DND-41 (cell line): ENCODE measurements at regions not wholly inside any gene's neighbourhood (a gene's known extent, or its start where the extent isn't known, plus 50 kb on each side); places are given as distances from the start of the nearest gene placed in this dataset.

Experiments
- ATAC-seq: fragments of 200-7000 bp; cut with Tn5 transposase; 3 replicates; pipeline ENCODE4 v1.9.1; 2021; ENCODE audit warnings: low read depth; ENCODE audit not compliant: insufficient read depth
- DNase-seq: peaks from one replicate; pipeline ENCODE4 v3.0.0-alpha.2; 2020
- H2AFZ ChIP-seq: 2 replicates; pipeline ENCODE4 v1.6.0; 2012; ENCODE audit warnings: low read depth, low read length
- H3K27ac ChIP-seq: 2 replicates; pipeline ENCODE4 v1.5.1; 2012; ENCODE audit warnings: low read length, inconsistent platforms
- H3K27me3 ChIP-seq: fragments of 200-600 bp; sonication (generic); 2 replicates; pipeline ENCODE4 v1.6.0; 2012; ENCODE audit warnings: low read length, mild to moderate bottlenecking, inconsistent platforms; ENCODE audit not compliant: insufficient read depth, poor library complexity
- H3K36me3 ChIP-seq: 2 replicates; pipeline ENCODE4 v1.5.1; 2012; ENCODE audit warnings: low read length, inconsistent platforms; ENCODE audit not compliant: insufficient read depth
- H3K4me1 ChIP-seq: 2 replicates; pipeline ENCODE4 v1.5.1; 2012; ENCODE audit warnings: mild to moderate bottlenecking, low read length; ENCODE audit not compliant: insufficient read depth
- H3K4me2 ChIP-seq: 2 replicates; pipeline ENCODE4 v1.6.0; 2012; ENCODE audit warnings: mild to moderate bottlenecking, moderate library complexity, low read length, inconsistent platforms; ENCODE audit not compliant: insufficient read depth
- H3K4me3 ChIP-seq, 2 experiments: fragments of 200-600 bp in 1 of 2; shearing (Covaris generic) in 1 of 2; 2 replicates each; pipeline ENCODE4 v1.5.1; 2012 to 2016; ENCODE audit warnings: inconsistent platforms in 2 of 2, low read length in 2 of 2, mild to moderate bottlenecking in 2 of 2, low read depth in 1 of 2, moderate library complexity in 1 of 2
- H3K79me2 ChIP-seq: 2 replicates; pipeline ENCODE4 v1.6.0; 2012; ENCODE audit warnings: low read length, inconsistent platforms; ENCODE audit not compliant: insufficient read depth
- H3K9ac ChIP-seq: 2 replicates; pipeline ENCODE4 v1.6.0; 2012; ENCODE audit warnings: low read depth, mild to moderate bottlenecking, inconsistent platforms, low read length, moderate library complexity
- H3K9me3 ChIP-seq: 2 replicates; pipeline ENCODE4 v1.5.1; 2012; ENCODE audit warnings: low read length, moderate library complexity, mild to moderate bottlenecking, inconsistent platforms; ENCODE audit not compliant: insufficient read depth, severe bottlenecking
- H4K20me1 ChIP-seq: 2 replicates; pipeline ENCODE4 v1.6.0; 2012; ENCODE audit warnings: low read length; ENCODE audit not compliant: insufficient read depth
- EZH2 ChIP-seq: IDR thresholded peaks from 3 replicates; pipeline ENCODE4 v1.6.1; 2012; ENCODE audit warnings: borderline replicate concordance, low read depth, mild to moderate bottlenecking, moderate library complexity, low read length, inconsistent platforms; ENCODE audit not compliant: severe bottlenecking
- TF ChIP-seq, protein P1 (sequence below): IDR thresholded peaks from 2 replicates; pipeline ENCODE4 v1.5.1; 2012; ENCODE audit warnings: borderline replicate concordance, low read length, moderate library complexity, mild to moderate bottlenecking; ENCODE audit not compliant: poor library complexity, severe bottlenecking; ENCODE audit errors: extremely low read depth

DNA sequence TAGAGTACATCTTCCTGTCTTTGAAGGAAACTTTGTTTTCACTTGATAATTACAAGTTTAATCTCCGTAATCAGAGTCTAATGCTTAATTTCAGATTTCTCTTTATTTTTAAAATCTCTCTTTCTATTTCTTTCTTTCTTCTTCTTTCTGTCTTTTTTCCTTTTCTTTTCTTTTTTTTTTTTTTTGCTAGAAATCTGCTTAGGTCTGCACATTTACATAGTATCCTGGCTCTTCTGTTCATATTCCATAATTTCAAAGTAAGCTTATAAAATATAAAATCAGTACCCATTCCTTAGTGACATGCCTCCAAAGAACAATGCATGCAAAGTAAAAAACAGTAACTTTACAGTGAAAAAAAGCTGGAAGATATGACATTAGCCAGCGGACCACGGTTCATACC lies 601.7 kb upstream of the VSTM2A start:
- Histone ChIP-seq H4K20me1 (no peaks in the 10 kb centered on the region), H2AFZ (no peak overlapping the region), H3K4me3 (no peak overlapping the region), H3K27ac (no peak overlapping the region), H3K36me3 (no peaks in the 10 kb centered on the region), H3K4me1 (no peaks in the 10 kb centered on the region), H3K9me3 (no peaks in the 10 kb centered on the region), H3K4me2 (no peak overlapping the region), H3K27me3 (no peaks in the 10 kb centered on the region), H3K9ac (no peak overlapping the region), H3K79me2 (no peaks in the 10 kb centered on the region)
- no peak for TF ChIP-seq EZH2
- TF ChIP-seq, protein P1, sequence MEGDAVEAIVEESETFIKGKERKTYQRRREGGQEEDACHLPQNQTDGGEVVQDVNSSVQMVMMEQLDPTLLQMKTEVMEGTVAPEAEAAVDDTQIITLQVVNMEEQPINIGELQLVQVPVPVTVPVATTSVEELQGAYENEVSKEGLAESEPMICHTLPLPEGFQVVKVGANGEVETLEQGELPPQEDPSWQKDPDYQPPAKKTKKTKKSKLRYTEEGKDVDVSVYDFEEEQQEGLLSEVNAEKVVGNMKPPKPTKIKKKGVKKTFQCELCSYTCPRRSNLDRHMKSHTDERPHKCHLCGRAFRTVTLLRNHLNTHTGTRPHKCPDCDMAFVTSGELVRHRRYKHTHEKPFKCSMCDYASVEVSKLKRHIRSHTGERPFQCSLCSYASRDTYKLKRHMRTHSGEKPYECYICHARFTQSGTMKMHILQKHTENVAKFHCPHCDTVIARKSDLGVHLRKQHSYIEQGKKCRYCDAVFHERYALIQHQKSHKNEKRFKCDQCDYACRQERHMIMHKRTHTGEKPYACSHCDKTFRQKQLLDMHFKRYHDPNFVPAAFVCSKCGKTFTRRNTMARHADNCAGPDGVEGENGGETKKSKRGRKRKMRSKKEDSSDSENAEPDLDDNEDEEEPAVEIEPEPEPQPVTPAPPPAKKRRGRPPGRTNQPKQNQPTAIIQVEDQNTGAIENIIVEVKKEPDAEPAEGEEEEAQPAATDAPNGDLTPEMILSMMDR: no peak
- ATAC-seq: no peak
- DNase-seq: no peak

DNA sequence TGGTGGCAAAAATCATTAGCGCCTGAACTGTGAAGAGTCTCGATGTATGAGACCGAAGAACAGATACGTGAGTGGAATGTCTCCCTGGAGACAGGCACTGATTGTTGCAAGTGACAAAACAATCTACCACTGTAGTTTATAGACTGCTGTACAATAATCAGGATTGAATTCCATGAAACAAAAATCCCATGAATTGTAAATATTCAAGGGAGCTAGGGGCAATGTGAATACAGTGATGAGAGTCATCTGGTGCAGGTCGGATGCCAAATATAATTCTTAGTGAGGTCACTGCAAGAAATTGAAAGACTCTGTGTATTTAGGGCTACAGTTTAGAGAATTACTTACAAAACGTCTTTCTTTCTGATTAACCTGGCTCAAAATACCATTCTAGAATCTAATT lies 594.4 kb upstream of the VSTM2A start:
- TF ChIP-seq, protein P1: no peak
- TF ChIP-seq EZH2: no peak
- Histone ChIP-seq H2AFZ (no peak overlapping the region), H3K36me3 (no peaks in the 10 kb centered on the region), H3K4me1 (no peaks in the 10 kb centered on the region), H3K4me2 (no peak overlapping the region), H3K9me3 (no peaks in the 10 kb centered on the region), H3K9ac (no peak overlapping the region), H3K27me3 (no peaks in the 10 kb centered on the region), H3K27ac (no peak overlapping the region), H4K20me1 (no peaks in the 10 kb centered on the region), H3K4me3 (no peak overlapping the region), H3K79me2 (no peaks in the 10 kb centered on the region)
- no peak for ATAC-seq
- no peak for DNase-seq

DNA sequence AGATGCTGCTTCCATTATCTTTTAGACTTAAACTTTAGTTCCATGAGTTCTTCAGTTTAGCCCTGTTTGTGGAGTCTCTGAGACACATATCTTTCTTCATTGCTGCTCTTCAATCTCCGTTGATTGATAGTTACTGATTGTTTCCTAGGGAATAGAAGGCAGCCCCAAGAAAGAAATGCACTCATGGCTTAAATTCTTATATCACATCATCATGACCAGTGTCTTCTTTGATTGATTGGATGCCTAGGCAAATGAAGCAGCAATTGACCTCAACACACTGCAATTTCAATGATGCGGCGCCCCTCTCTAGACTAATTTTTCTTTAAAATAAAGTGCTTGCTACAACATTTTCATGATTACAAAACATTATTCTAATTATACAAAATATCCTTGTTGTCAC lies 576.5 kb upstream of the VSTM2A start:
- no peak for ATAC-seq
- no peak overlapping the region for H3K27ac ChIP-seq
- no peaks in the 10 kb centered on the region for H4K20me1 ChIP-seq
- TF ChIP-seq, protein P1: no peak
- TF ChIP-seq EZH2: no peak
- no peak overlapping the region for H3K9ac ChIP-seq
- no peaks in the 10 kb centered on the region for H3K4me1 ChIP-seq
- no peaks in the 10 kb centered on the region for H3K36me3 ChIP-seq
- no peaks in the 10 kb centered on the region for H3K9me3 ChIP-seq
- H3K79me2 ChIP-seq: no peaks in the 10 kb centered on the region
- H3K4me2 ChIP-seq: no peak overlapping the region
- DNase-seq: no peak
- H2AFZ ChIP-seq: no peak overlapping the region
- no peak overlapping the region for H3K4me3 ChIP-seq
- no peaks in the 10 kb centered on the region for H3K27me3 ChIP-seq

GRCh38 chr7:53983480-53983879 lies 558.7 kb upstream of the VSTM2A start:
- H3K9ac ChIP-seq: no peak overlapping the region
- no peaks in the 10 kb centered on the region for H3K27me3 ChIP-seq
- no peak overlapping the region for H2AFZ ChIP-seq
- H3K4me1 ChIP-seq: no peaks in the 10 kb centered on the region
- ATAC-seq (no peak), DNase-seq (no peak)
- H3K4me2 ChIP-seq: no peak overlapping the region
- no peaks in the 10 kb centered on the region for H3K79me2 ChIP-seq
- H3K9me3 ChIP-seq: no peaks in the 10 kb centered on the region
- no peaks in the 10 kb centered on the region for H4K20me1 ChIP-seq
- no peak overlapping the region for H3K27ac ChIP-seq
- TF ChIP-seq, protein P1: no peak
- no peak for TF ChIP-seq EZH2
- H3K36me3 ChIP-seq: no peaks in the 10 kb centered on the region
- no peak overlapping the region for H3K4me3 ChIP-seq
